ENCODE measurements at regions not wholly inside any gene's neighbourhood (a gene's known extent, or its start where the extent isn't known, plus 50 kb on each side); places are given as distances from the start of the nearest gene placed in this dataset.

GRCh38 chr6:144877118-144877517 lies 592.0 kb downstream of the UTRN start:
- H3K27ac ChIP-seq, result no peak overlapping the region
- no peaks in the 10 kb centered on the region for H3K4me1 ChIP-seq
- DNase-seq, result no peak
- H3K27me3 ChIP-seq, result no peaks in the 10 kb centered on the region
- H3K4me3 ChIP-seq, result no peak overlapping the region
- H3K9me3 ChIP-seq, result no peaks in the 10 kb centered on the region
- no peaks in the 10 kb centered on the region for H3K36me3 ChIP-seq
- TF ChIP-seq CTCF (IDR thresholded peaks at IDR 0.05), result no peak
- TF ChIP-seq POLR2A (IDR thresholded peaks at IDR 0.05), result no peak

- no peaks in the 10 kb centered on the region for H3K9me3 ChIP-seq
- H3K27ac ChIP-seq, result no peak overlapping the region
- H3K36me3 ChIP-seq, result no peaks in the 10 kb centered on the region
- no peaks in the 10 kb centered on the region for H3K27me3 ChIP-seq
- no peaks in the 10 kb centered on the region for H3K4me1 ChIP-seq
- no peak for TF ChIP-seq POLR2A (IDR thresholded peaks at IDR 0.05)
- no peak for TF ChIP-seq CTCF (IDR thresholded peaks at IDR 0.05)
- no peak overlapping the region for H3K4me3 ChIP-seq
- DNase-seq, result no peak
Measured at GRCh38 chr6:144878577-144878976, 593.4 kb downstream of the UTRN start.

- Histone ChIP-seq H3K36me3 (no peaks in the 10 kb centered on the region), H3K4me3 (no peak overlapping the region), H3K4me1 (no peaks in the 10 kb centered on the region), H3K9me3 (no peaks in the 10 kb centered on the region), H3K27ac (no peak overlapping the region), H3K27me3 (no peaks in the 10 kb centered on the region)
- TF ChIP-seq POLR2A (IDR thresholded peaks at IDR 0.05) (no peak), CTCF (IDR thresholded peaks at IDR 0.05) (no peak)
- no peak for DNase-seq
Measured at GRCh38 chr6:144879436-144879835, 594.3 kb downstream of the UTRN start.

- Histone ChIP-seq H3K4me1 (no peaks in the 10 kb centered on the region), H3K4me3 (no peak overlapping the region), H3K9me3 (no peaks in the 10 kb centered on the region), H3K27ac (no peak overlapping the region), H3K36me3 (no peaks in the 10 kb centered on the region), H3K27me3 (no peaks in the 10 kb centered on the region)
- TF ChIP-seq POLR2A (IDR thresholded peaks at IDR 0.05) (no peak), CTCF (IDR thresholded peaks at IDR 0.05) (no peak)
- DNase-seq, result no peak
Measured at GRCh38 chr6:144882425-144882824, 597.3 kb downstream of the UTRN start.

GRCh38 chr6:144883915-144884314 lies 598.8 kb downstream of the UTRN start:
- DNase-seq, result no peak
- TF ChIP-seq POLR2A (IDR thresholded peaks at IDR 0.05) (no peak), CTCF (IDR thresholded peaks at IDR 0.05) (no peak)

GRCh38 chr6:144885817-144886216 lies 600.7 kb downstream of the UTRN start:
- H3K4me3 ChIP-seq, result no peak overlapping the region
- no peak for DNase-seq
- H3K9me3 ChIP-seq, result no peaks in the 10 kb centered on the region
- no peaks in the 10 kb centered on the region for H3K36me3 ChIP-seq
- no peaks in the 10 kb centered on the region for H3K27me3 ChIP-seq
- H3K27ac ChIP-seq, result no peak overlapping the region
- TF ChIP-seq CTCF (IDR thresholded peaks at IDR 0.05) (no peak), POLR2A (IDR thresholded peaks at IDR 0.05) (no peak)
- no peaks in the 10 kb centered on the region for H3K4me1 ChIP-seq

More at GRCh38 chr6:144883915-144884314, 598.8 kb downstream of the UTRN start:
- no peaks in the 10 kb centered on the region for H3K27me3 ChIP-seq
- H3K9me3 ChIP-seq, result no peaks in the 10 kb centered on the region
- H3K4me1 ChIP-seq, result no peaks in the 10 kb centered on the region
- no peak overlapping the region for H3K27ac ChIP-seq
- H3K4me3 ChIP-seq, result no peak overlapping the region
- H3K36me3 ChIP-seq, result no peaks in the 10 kb centered on the region

All from Peyer's patch (tissue), 4 donors.